A549 (cell line): ENCODE measurements at regions not wholly inside any gene's neighbourhood (a gene's known extent, or its start where the extent isn't known, plus 50 kb on each side); places are given as distances from the start of the nearest gene placed in this dataset.

ENCODE experiments used
- ATAC-seq, 2 experiments: fragments of 200-7000 bp in 1 of 2; fragments of >200 bp in 1 of 2; cut with Nextera tagmentation in 1 of 2; cut with Tn5 transposase in 1 of 2; 3 replicates each; pipeline versions ENCODE4 v1.8.0 to v1.9.1; 2018 to 2020; ENCODE audit warnings: mild to moderate bottlenecking in 1 of 2, moderate library complexity in 1 of 2
- CTCF ChIA-PET: fragments of 300-600 bp; sonication (Branson Sonifier 250); formaldehyde crosslinking; extraction: SDS; loops from one replicate; lab custom pipeline; 2021; ENCODE audit warnings: antibody characterized with exemption, inconsistent platforms; lab: Yijun Ruan, JAX
- POLR2A ChIA-PET: fragments of 350-600 bp; formaldehyde crosslinking; extraction: SDS; loops from one replicate; lab custom pipeline; 2021; ENCODE audit warnings: antibody characterized with exemption, inconsistent platforms; lab: Yijun Ruan, JAX
- DNase-seq, 2 experiments: peaks; one replicate each; pipeline versions ENCODE4 v3.0.0 to v3.0.0-alpha.2; 2011 to 2016; ENCODE audit warnings: low read depth in 1 of 2, low spot score in 1 of 2
- FAIRE-seq: peaks from 2 replicates; lab custom pipeline; 2011; peaks lifted over from hg19 to GRCh38; lab: Jason Lieb, UNC
- H3K27ac ChIP-seq, 2 experiments: fragments of >200 bp; sonication (Bioruptor Twin); formaldehyde crosslinking; 3 replicates each; pipeline ENCODE4 v1.5.1; 2016 to 2017
- H3K4me1 ChIP-seq: fragments of >200 bp; sonication (Bioruptor Twin); formaldehyde crosslinking; 3 replicates; pipeline ENCODE4 v1.6.1; 2016
- H3K4me2 ChIP-seq: fragments of >200 bp; sonication (Bioruptor Twin); formaldehyde crosslinking; 3 replicates; pipeline ENCODE4 v1.6.1; 2016
- H3K4me3 ChIP-seq: fragments of >200 bp; sonication (Bioruptor Twin); formaldehyde crosslinking; 3 replicates; pipeline ENCODE4 v1.5.1; 2016
- H3K9me3 ChIP-seq: fragments of >200 bp; sonication (Bioruptor Twin); formaldehyde crosslinking; 3 replicates; pipeline ENCODE4 v1.6.1; 2016
- BCL3 ChIP-seq: fragments of >200 bp; sonication (Bioruptor Twin); formaldehyde crosslinking; IDR thresholded peaks from 3 replicates; pipeline ENCODE4 v1.6.1; 2016
- CBX8 ChIP-seq: fragments of 200-600 bp; sonication (generic); IDR thresholded peaks from 2 replicates; pipeline ENCODE4 v1.6.1; 2016
- CHD4 ChIP-seq: fragments of 200-600 bp; sonication (generic); IDR thresholded peaks from 2 replicates; pipeline ENCODE4 v1.6.1; 2016; ENCODE audit warnings: antibody characterized with exemption, mild to moderate bottlenecking, borderline replicate concordance
- EHF ChIP-seq: fragments of 250-450 bp; sonication (Bioruptor Pico); IDR thresholded peaks from 2 replicates; pipeline ENCODE4 v1.5.0; 2020; ENCODE audit warnings: mild to moderate bottlenecking
- EP300 ChIP-seq, 2 experiments: fragments of >200 bp; sonication (Bioruptor Twin); formaldehyde crosslinking; IDR thresholded peaks; 2 replicates in 1 of 2; 3 replicates in 1 of 2; pipeline ENCODE4 v1.6.1; 2016 to 2017
- FOSB ChIP-seq: fragments of 250-450 bp; sonication (Bioruptor Pico); IDR thresholded peaks from 2 replicates; pipeline ENCODE4 v1.5.0; 2020; ENCODE audit warnings: mild to moderate bottlenecking, moderate library complexity
- FOXS1 ChIP-seq: fragments of 250-450 bp; sonication (Bioruptor Pico); IDR thresholded peaks from 2 replicates; pipeline ENCODE4 v1.5.0; 2020; ENCODE audit warnings: mild to moderate bottlenecking, moderate library complexity
- GATA3 ChIP-seq: IDR thresholded peaks from 2 replicates; pipeline ENCODE4 v1.6.1; 2012; ENCODE audit warnings: borderline replicate concordance
- HEYL ChIP-seq: fragments of 250-450 bp; sonication (Bioruptor Pico); IDR thresholded peaks from 2 replicates; pipeline ENCODE4 v1.8.0; 2021; ENCODE audit warnings: mild to moderate bottlenecking, moderate library complexity
- JUNB ChIP-seq: fragments of >200 bp; sonication (Bioruptor Twin); formaldehyde crosslinking; IDR thresholded peaks from 2 replicates; pipeline ENCODE4 v1.6.1; 2016
- KDM1A ChIP-seq: fragments of 200-600 bp; sonication (generic); IDR thresholded peaks from 2 replicates; pipeline ENCODE4 v1.6.1; 2016; ENCODE audit warnings: low read depth, mild to moderate bottlenecking
- MAFK ChIP-seq: fragments of 450-650 bp; IDR thresholded peaks from 2 replicates; pipeline ENCODE4 v1.6.1; 2014; ENCODE audit not compliant: partially characterized antibody
- MAZ ChIP-seq: fragments of 150-350 bp; IDR thresholded peaks from 2 replicates; pipeline ENCODE4 v1.6.1; 2014; ENCODE audit warnings: antibody characterized with exemption, low read depth, low read length, borderline replicate concordance
- NFE2L2 ChIP-seq: fragments of 150-350 bp; conservative IDR thresholded peaks from 2 replicates; pipeline ENCODE4 v1.6.1; 2014; ENCODE audit warnings: low read length
- NR3C1 ChIP-seq: fragments of >200 bp; sonication (Bioruptor Twin); formaldehyde crosslinking; IDR thresholded peaks from 3 replicates; pipeline ENCODE4 v1.6.1; 2017
- POLR2AphosphoS2 ChIP-seq: conservative IDR thresholded peaks from 2 replicates; pipeline ENCODE4 v1.6.1; 2012; ENCODE audit warnings: low read length, improper control_type of control experiment, inconsistent platforms
- RAD21 ChIP-seq, 2 experiments: fragments of >200 bp in 1 of 2; sonication (Bioruptor Twin) in 1 of 2; formaldehyde crosslinking in 1 of 2; IDR thresholded peaks in 1 of 2; conservative IDR thresholded peaks in 1 of 2; 2 replicates in 1 of 2; 3 replicates in 1 of 2; pipeline ENCODE4 v1.6.1; 2012 to 2018; ENCODE audit warnings: inconsistent platforms in 1 of 2
- TFCP2L1 ChIP-seq: fragments of 250-450 bp; sonication (Bioruptor Pico); IDR thresholded peaks from 2 replicates; pipeline ENCODE4 v1.5.0; 2021; ENCODE audit warnings: mild to moderate bottlenecking
- ZC3H11A ChIP-seq: fragments of 450-650 bp; IDR thresholded peaks from 2 replicates; pipeline ENCODE4 v1.6.1; 2014; ENCODE audit warnings: antibody characterized with exemption, mild to moderate bottlenecking
- ZFP36 ChIP-seq: fragments of 450-650 bp; IDR thresholded peaks from 2 replicates; pipeline ENCODE4 v1.6.1; 2014; ENCODE audit warnings: borderline replicate concordance; ENCODE audit not compliant: partially characterized antibody
- WGBS: methylation state at CpG from one replicate; pipeline ENCODE4 v1.1.6; 2017; ENCODE audit errors: missing lambda C conversion rate; 5-methylcytosine and 5-hydroxymethylcytosine counted together
- TF ChIP-seq, protein P1 (sequence below): IDR thresholded peaks from 2 replicates; pipeline ENCODE4 v1.6.1; 2012; ENCODE audit warnings: low read depth, borderline replicate concordance
- TF ChIP-seq, protein P2 (sequence below): fragments of >200 bp; sonication (Bioruptor Twin); formaldehyde crosslinking; IDR thresholded peaks from 3 replicates; pipeline ENCODE4 v1.5.1; 2016
- TF ChIP-seq, protein P3 (sequence below): IDR thresholded peaks from 2 replicates; pipeline ENCODE4 v1.6.1; 2012
- TF ChIP-seq, protein P4 (sequence below): fragments of 250-450 bp; sonication (Bioruptor Pico); IDR thresholded peaks from 2 replicates; pipeline ENCODE4 v1.5.0; 2021; ENCODE audit warnings: mild to moderate bottlenecking, moderate library complexity, borderline replicate concordance

- WGBS, result 88% methylated on average over 6 of the region's 6 CpGs
- no peak for TF ChIP-seq MAZ
- TF ChIP-seq BCL3, result no peak
- no peak for TF ChIP-seq NR3C1
- TF ChIP-seq, protein P1, sequence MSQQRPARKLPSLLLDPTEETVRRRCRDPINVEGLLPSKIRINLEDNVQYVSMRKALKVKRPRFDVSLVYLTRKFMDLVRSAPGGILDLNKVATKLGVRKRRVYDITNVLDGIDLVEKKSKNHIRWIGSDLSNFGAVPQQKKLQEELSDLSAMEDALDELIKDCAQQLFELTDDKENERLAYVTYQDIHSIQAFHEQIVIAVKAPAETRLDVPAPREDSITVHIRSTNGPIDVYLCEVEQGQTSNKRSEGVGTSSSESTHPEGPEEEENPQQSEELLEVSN, result no peak
- TF ChIP-seq, protein P2, sequence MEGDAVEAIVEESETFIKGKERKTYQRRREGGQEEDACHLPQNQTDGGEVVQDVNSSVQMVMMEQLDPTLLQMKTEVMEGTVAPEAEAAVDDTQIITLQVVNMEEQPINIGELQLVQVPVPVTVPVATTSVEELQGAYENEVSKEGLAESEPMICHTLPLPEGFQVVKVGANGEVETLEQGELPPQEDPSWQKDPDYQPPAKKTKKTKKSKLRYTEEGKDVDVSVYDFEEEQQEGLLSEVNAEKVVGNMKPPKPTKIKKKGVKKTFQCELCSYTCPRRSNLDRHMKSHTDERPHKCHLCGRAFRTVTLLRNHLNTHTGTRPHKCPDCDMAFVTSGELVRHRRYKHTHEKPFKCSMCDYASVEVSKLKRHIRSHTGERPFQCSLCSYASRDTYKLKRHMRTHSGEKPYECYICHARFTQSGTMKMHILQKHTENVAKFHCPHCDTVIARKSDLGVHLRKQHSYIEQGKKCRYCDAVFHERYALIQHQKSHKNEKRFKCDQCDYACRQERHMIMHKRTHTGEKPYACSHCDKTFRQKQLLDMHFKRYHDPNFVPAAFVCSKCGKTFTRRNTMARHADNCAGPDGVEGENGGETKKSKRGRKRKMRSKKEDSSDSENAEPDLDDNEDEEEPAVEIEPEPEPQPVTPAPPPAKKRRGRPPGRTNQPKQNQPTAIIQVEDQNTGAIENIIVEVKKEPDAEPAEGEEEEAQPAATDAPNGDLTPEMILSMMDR, result no peak
- TF ChIP-seq, protein P3, sequence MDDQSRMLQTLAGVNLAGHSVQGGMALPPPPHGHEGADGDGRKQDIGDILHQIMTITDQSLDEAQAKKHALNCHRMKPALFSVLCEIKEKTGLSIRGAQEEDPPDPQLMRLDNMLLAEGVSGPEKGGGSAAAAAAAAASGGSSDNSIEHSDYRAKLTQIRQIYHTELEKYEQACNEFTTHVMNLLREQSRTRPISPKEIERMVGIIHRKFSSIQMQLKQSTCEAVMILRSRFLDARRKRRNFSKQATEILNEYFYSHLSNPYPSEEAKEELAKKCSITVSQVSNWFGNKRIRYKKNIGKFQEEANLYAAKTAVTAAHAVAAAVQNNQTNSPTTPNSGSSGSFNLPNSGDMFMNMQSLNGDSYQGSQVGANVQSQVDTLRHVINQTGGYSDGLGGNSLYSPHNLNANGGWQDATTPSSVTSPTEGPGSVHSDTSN, result no peak
- no peak for TF ChIP-seq EHF
- TF ChIP-seq CHD4, result no peak
- TF ChIP-seq FOSB (CRISPR knock-in tag), result no peak
- TF ChIP-seq JUNB, result no peak
- no peak for TF ChIP-seq FOXS1 (CRISPR knock-in tag)
- TF ChIP-seq HEYL (CRISPR knock-in tag), result no peak
- no peak for TF ChIP-seq MAFK
- TF ChIP-seq NFE2L2, result no peak
- no peak for TF ChIP-seq ZFP36
These were observed 130.6 kb upstream of the HAAO start for GRCh38 chr2:42922790-42923579.

GRCh38 chr2:42922293-42922692 is 129.9 kb upstream of the HAAO start:
- H3K4me3 ChIP-seq, result no peak overlapping the region
- FAIRE-seq (no peak), DNase-seq (no peak), ATAC-seq (no peak)
- H3K4me2 ChIP-seq, result no peak overlapping the region
- POLR2A ChIA-PET, result no interaction called here
- TF ChIP-seq POLR2AphosphoS2 (no peak), RAD21 (conservative IDR thresholded peaks at IDR 0.05 in 1 of 2, IDR thresholded peaks at IDR 0.05 in 1 of 2) (no peak), ZFP36 (no peak), KDM1A (no peak), CBX8 (no peak), ZC3H11A (no peak), FOXS1 (CRISPR knock-in tag) (no peak), JUNB (no peak), TFCP2L1 (no peak), GATA3 (no peak), EP300 (IDR thresholded peaks at IDR 0.05) (no peak), CHD4 (no peak)
- TF ChIP-seq, protein P4, sequence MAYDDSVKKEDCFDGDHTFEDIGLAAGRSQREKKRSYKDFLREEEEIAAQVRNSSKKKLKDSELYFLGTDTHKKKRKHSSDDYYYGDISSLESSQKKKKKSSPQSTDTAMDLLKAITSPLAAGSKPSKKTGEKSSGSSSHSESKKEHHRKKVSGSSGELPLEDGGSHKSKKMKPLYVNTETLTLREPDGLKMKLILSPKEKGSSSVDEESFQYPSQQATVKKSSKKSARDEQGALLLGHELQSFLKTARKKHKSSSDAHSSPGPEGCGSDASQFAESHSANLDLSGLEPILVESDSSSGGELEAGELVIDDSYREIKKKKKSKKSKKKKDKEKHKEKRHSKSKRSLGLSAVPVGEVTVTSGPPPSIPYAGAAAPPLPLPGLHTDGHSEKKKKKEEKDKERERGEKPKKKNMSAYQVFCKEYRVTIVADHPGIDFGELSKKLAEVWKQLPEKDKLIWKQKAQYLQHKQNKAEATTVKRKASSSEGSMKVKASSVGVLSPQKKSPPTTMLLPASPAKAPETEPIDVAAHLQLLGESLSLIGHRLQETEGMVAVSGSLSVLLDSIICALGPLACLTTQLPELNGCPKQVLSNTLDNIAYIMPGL, result no peak
- CTCF ChIA-PET, result interaction anchor here (0.7 to 4.6 kb wide), 4 partner anchors 24 to 1064 kb away, joined by 3 to 21 read pairs (median 4); no protein-coding TSS in a partner anchor
- peaks cover 21% of the 10 kb centered on the region for H3K4me1 ChIP-seq
- no peaks in the 10 kb centered on the region for H3K9me3 ChIP-seq
- 85% methylated on average over 2 of the region's 2 CpGs for WGBS
- H3K27ac ChIP-seq, result no peak overlapping the region

More at GRCh38 chr2:42922790-42923579, 130.6 kb upstream of the HAAO start:
- Histone ChIP-seq H3K9me3 (no peaks in the 10 kb centered on the region), H3K4me2 (no peak overlapping the region), H3K27ac (peak overlapping the region in 1 of 2 experiments; percentile 6; a peak in 1 of 6 replicates), H3K4me3 (no peak overlapping the region), H3K4me1 (peaks cover 23% of the 10 kb centered on the region)
- CTCF ChIA-PET, result interaction anchor here (0.7 to 1.2 kb wide), 5 partner anchors 23 to 1063 kb away, joined by 3 to 5 read pairs (median 3); no protein-coding TSS in a partner anchor
- ATAC-seq (peak in 1 of 2 experiments; percentile 9; a peak in 1 of 6 replicates), FAIRE-seq (no peak), DNase-seq (no peak)
- POLR2A ChIA-PET, result interaction anchor here (0.5 kb wide), 1 partner anchor 566 kb away, joined by 3 read pairs; no protein-coding TSS in a partner anchor
